Stimulated activated CD4-positive, alpha-beta T cell treated with anti-CD3 and anti-CD28 coated beads, Interleukin-15, amount 100 ng/mL, for 48 hours (primary cell): ENCODE measurements at regions not wholly inside any gene's neighbourhood (a gene's known extent, or its start where the extent isn't known, plus 50 kb on each side); places are given as distances from the start of the nearest gene placed in this dataset.

ENCODE experiments used
- DNase-seq, 2 donors: peaks; one replicate each; pipeline ENCODE4 v3.0.0-alpha.2; 2020; ENCODE audit warnings: low read depth in 2 of 2

DNA sequence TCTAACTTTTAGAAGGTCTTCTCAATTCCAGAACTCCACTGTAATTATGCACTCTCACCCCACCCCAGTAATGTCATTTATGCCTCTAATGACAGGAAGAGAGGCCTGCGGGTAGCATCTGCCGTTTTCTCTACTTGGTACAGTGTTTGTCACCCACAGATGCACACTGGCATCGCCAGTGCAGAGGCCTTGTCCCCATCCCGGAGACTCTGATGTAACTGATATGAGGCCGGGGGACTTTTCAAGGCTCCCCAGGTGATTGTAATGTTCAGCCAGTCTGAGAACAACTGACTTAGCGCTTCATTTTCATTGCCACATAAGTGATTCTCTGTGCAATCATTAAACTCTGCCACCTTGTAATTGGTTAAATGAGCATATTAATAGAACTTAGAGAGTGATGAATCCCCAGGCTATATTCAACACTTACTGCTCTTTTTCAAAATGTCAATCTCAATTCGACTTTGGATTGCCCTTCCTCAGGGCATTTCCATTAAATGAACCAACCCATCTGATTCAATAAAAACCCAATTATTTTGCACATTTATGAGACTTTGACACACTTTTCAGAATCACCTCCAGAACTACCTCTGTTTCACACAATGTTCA, 113.2 kb downstream of the HERPUD2 start:
- no peak for DNase-seq

DNA sequence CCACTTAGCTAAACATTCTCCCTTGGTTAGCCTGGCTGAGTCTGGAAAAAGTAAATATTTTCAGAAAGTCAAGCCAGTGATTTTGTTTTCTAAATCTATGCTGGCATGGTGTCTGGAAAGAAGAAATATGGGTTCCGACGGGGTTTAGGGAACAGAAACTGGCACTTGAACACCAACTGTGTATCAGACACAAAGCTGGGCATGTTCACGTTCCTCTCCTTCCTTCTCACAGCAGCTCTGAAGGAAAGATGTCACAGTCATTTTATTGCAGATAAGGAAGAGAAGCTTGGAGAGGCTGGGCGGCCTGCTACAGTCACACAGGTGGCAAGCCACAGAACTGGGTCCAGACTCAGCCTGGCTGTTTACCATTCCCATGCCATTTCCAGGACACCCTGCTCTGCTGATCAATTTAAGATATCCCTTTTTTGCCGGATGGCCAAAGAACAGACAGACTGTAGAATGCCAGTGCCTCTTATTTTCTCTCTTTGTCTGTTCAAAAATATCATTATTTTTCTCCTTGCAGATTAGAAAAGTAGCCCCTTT, 118.8 kb downstream of the HERPUD2 start:
- no peak for DNase-seq

DNA sequence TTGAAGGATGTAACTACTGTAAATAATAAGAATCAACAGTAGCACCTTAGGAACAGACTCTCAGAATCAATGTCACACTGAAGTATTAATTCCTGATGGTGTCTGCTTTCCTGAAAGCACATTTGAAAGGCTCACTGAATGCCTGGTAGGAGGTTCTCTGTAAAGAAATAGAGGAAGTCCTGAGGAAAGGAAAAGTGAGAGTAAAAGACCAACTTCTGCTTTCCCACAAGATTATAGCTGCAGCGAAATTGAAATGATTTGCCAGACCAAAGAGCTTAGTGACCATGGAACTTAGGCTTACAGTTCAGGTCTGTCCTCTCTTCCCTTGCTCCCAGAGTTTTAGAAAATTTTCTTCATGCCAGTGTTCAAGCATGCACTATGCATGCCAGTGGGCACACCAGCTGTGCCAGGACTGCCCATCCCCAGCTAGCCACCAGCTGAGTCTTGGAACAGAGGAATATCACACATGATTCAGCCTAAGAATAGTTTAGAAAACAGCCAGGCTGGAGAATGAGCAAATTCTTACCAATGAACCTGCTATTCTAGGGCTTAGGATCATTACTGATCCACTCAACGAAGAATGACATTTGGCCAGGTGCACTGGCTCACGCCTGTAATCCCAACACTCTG, 123.2 kb downstream of the HERPUD2 start:
- DNase-seq = no peak

- DNase-seq = no peak
These were observed 124.0 kb downstream of the HERPUD2 start for GRCh38 chr7:35570937-35571336.

GRCh38 chr7:35565927-35566326, 129.0 kb downstream of the HERPUD2 start:
- DNase-seq = no peak

- DNase-seq = no peak
These were observed 136.1 kb downstream of the HERPUD2 start for GRCh38 chr7:35558841-35559240.

DNA sequence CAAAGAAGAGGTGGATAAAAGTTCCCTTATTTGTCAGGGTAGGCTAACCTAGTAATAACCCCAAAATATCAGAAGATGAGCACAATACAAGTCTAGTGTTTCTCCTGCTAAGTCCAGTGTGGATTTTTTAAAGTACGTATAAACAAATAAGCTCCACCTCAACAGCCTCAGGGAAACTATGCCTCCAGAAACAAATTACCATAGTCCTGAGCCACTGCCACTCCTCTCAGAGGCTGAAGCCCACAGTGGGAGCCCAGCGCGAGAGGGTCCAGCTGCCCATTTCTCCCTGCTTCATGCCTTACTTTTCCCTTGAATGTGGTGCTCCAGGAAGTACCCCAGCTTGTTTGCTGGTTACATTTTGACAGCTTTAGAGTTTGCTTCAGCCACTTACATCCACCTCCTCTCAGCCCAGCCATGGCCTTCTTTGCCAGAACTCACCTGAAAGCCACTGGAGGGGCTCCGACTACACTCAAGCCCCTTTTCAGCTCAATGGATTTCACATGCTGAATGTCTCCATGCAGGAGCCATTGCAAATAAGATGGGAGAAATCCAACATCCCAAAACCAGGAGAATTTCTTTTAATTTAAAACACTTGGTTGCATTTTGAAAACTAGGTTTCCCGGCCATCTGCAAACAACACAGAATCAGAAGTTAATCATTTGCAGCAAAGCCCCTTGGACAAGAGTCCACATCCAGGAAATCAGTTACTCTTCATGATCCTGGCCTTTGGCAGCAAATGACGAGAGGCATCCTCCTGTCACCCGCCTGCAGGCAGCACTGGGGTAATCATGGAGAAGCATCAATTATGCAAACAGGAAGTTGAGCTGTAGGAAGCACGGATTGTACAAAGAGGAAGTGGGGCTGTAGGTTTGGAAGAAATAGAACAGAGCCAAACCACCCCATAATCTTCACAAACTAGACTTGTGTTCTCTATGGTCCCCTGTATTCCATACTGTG, 138.1 kb downstream of the HERPUD2 start:
- DNase-seq = no peak

GRCh38 chr7:35555934-35556333, 139.0 kb downstream of the HERPUD2 start:
- no peak for DNase-seq

GRCh38 chr7:35555386-35555785, 139.5 kb downstream of the HERPUD2 start:
- DNase-seq = no peak

DNA sequence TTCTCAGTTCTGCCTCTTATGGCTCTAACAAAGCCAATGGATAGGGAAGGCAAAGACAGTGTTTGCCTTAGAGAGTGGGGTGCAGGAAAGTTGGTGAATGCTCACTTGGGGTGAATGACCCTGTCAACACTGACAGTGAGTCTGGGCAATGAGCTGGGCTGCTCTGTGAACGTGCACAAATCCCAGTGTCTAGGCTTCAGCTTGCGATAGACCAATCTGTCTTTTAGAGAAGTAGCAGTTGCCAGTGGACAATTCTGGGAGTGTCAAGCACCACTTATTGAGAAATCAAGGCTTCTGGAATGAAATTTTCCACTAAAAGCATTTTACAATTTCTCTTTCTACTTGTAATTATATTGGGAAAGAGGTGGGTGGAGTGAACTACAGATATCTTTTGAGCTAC, 141.4 kb downstream of the HERPUD2 start:
- DNase-seq = no peak

GRCh38 chr7:35552691-35553090, 142.2 kb downstream of the HERPUD2 start:
- DNase-seq = no peak

- no peak for DNase-seq
These were observed 143.4 kb downstream of the HERPUD2 start for GRCh38 chr7:35551321-35552081.

- DNase-seq = no peak
These were observed 144.1 kb downstream of the HERPUD2 start for GRCh38 chr7:35550831-35551230.

DNA sequence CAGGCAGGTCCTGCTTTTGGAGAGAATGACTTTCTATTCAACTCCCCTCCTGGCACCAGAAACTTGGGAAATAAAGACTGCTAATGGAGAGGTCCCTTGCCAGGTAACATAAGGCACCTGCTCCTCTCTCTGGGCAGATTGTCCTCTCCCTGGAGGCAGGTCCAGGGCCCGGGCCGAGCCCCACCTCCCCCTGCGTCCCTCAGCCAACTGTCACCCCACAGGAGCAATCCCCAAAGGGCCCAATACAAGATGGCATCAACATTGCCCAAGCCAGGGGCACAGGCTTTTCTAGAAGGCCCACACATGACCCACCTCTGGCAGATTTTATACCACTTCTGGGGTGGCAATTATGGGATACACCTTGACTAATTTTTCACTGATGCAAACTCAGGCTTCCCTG, 145.2 kb downstream of the HERPUD2 start:
- DNase-seq = no peak

DNA sequence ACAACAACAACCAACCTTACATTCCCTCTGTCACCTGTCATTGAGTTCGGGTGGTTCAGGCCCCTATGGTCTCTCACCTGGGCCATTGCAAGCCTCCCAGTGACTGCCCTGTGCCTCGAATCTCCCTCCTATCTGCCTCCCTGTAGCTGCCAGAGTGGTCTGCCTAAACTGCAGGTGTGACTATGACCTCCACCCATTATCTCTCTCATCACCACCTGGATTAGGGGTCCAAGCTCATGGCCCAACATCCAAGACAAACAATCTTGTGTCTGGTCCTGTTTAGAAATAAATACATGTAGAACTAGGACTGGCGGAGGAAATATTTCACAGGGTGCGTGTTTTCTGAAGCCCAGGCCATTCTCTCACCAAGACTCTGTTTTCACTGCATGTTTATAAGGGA, 146.6 kb downstream of the HERPUD2 start:
- DNase-seq = no peak

GRCh38 chr7:35546691-35547429, 148.1 kb downstream of the HERPUD2 start:
- no peak for DNase-seq

DNA sequence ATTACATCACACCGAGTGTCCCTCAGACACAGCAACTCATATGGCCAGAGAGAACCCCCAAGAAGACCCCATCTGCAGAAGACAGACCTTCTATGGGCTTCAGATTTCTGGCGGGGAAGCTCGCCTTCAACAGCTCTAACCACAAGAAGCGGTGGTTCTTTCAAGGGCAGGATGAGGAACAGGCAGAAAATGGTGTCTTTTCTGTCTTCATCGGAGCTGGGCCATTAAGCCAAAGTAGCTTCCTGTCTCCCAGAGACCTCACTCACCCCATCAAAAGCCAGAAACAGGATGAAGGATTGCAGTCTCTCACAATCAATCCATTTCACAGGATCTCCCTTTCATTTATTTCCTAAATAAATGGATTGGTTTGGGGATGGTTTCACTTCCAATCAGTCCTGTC, 149.1 kb downstream of the HERPUD2 start:
- DNase-seq = no peak

- no peak for DNase-seq
These were observed 150.8 kb downstream of the HERPUD2 start for GRCh38 chr7:35544028-35544742.

- peak; percentile 55 to 74 for DNase-seq
These were observed 157.6 kb downstream of the HERPUD2 start for GRCh38 chr7:35537067-35538023.
